ENCODE measurements at regions not wholly inside any gene's neighbourhood (a gene's known extent, or its start where the extent isn't known, plus 50 kb on each side); places are given as distances from the start of the nearest gene placed in this dataset.

- Histone ChIP-seq H3K4me3 (ENCODE audit: low read depth, low read length) (no peak overlapping the region), H3K4me1 (peaks cover 19% of the 10 kb centered on the region), H3K27me3 (no peaks in the 10 kb centered on the region), H3K36me3 (no peaks in the 10 kb centered on the region), H3K9me3 (no peaks in the 10 kb centered on the region)
- no peak for TF ChIP-seq CTCF (IDR thresholded peaks at IDR 0.05; ENCODE audit: low read depth, low read length)
- DNase-seq, result no peak
Measured at GRCh38 chr21:23801292-23801691, 1806.0 kb downstream of the MRPL39 start.

DNA sequence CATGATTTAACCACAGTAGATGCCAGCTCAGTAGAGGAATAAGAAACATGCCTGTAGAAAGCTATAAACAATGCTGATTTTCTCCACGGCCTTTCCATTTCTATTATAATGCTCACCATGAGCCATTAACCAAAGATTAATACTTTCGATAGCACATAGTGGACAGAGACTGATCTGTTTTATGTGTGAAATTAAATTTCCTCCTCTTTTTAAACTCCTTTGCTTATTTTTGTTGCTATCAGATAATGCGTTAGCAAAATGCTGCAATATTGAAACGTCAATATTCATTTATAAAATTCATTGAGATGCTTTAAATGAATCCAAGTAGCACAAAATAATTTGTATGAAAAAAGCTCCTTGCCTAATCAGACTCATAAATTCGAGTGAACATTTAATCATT is 1807.9 kb downstream of the MRPL39 start:
- TF ChIP-seq CTCF (IDR thresholded peaks at IDR 0.05; ENCODE audit: low read depth, low read length), result no peak
- no peak for DNase-seq
- no peaks in the 10 kb centered on the region for H3K36me3 ChIP-seq
- H3K4me3 ChIP-seq (ENCODE audit: low read depth, low read length), result peak overlapping the region; percentile 1; the same call in 1 of the 2 replicates
- peaks cover 19% of the 10 kb centered on the region for H3K4me1 ChIP-seq
- H3K9me3 ChIP-seq, result no peaks in the 10 kb centered on the region; the same call in 1 of the 2 replicates
- no peaks in the 10 kb centered on the region for H3K27me3 ChIP-seq

- H3K27me3 ChIP-seq, result no peaks in the 10 kb centered on the region
- H3K9me3 ChIP-seq, result no peaks in the 10 kb centered on the region; the same call in 1 of the 2 replicates
- DNase-seq, result no peak
- H3K4me3 ChIP-seq (ENCODE audit: low read depth, low read length), result no peak overlapping the region
- no peak for TF ChIP-seq CTCF (IDR thresholded peaks at IDR 0.05; ENCODE audit: low read depth, low read length)
- no peaks in the 10 kb centered on the region for H3K4me1 ChIP-seq
- no peaks in the 10 kb centered on the region for H3K36me3 ChIP-seq
Measured at GRCh38 chr21:23792300-23792699, 1815.0 kb downstream of the MRPL39 start.

DNA sequence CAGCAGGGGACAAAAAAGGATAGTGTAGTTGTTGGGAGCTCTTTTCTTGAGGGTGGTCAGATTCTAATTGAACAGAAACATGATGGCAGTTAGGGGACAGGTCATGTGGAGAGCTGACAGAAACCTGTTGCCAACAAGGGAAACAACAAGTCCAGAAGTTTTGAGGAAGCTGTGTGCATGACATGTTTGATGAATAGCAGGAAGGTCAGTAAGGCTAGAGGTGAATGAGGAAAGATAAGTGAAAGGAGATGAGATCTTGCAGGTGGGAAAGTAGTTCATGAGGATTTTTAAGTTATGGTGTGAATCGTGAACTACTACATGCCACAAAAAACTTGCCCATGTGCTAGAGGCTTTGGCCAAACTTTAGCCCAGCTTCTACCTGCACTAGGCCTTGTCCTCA is 1817.4 kb downstream of the MRPL39 start:
- Histone ChIP-seq H3K4me3 (ENCODE audit: low read depth, low read length) (no peak overlapping the region), H3K9me3 (no peaks in the 10 kb centered on the region), H3K27me3 (no peaks in the 10 kb centered on the region), H3K36me3 (no peaks in the 10 kb centered on the region), H3K4me1 (no peaks in the 10 kb centered on the region)
- DNase-seq, result no peak
- TF ChIP-seq CTCF (IDR thresholded peaks at IDR 0.05; ENCODE audit: low read depth, low read length), result no peak

DNA sequence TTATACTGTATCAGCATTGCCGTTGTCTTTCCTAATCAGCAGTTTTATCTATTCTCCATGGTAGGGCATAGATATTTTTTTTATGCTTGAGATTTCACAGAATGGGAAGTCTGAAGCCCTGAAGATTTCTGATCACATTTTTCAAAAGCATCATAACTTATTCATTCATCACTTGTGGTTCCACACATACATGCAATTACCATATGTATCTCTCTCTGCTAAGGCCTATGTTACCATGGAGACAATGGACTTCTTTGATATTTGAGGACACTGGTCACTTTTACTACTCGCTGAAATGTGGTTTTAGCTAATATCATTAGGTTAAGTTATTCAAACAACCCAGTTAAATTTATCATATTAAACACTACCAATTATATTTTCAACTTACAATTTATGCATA is 1827.0 kb downstream of the MRPL39 start:
- Histone ChIP-seq H3K36me3 (no peaks in the 10 kb centered on the region), H3K4me3 (ENCODE audit: low read depth, low read length) (no peak overlapping the region), H3K9me3 (no peaks in the 10 kb centered on the region), H3K4me1 (peaks cover 7% of the 10 kb centered on the region; the same call in 1 of the 2 replicates), H3K27me3 (no peaks in the 10 kb centered on the region)
- DNase-seq, result no peak
- no peak for TF ChIP-seq CTCF (IDR thresholded peaks at IDR 0.05; ENCODE audit: low read depth, low read length)

- no peak overlapping the region for H3K4me3 ChIP-seq (ENCODE audit: low read depth, low read length)
- no peak for TF ChIP-seq CTCF (IDR thresholded peaks at IDR 0.05; ENCODE audit: low read depth, low read length)
- DNase-seq, result no peak
- no peaks in the 10 kb centered on the region for H3K9me3 ChIP-seq
- no peaks in the 10 kb centered on the region for H3K36me3 ChIP-seq
- H3K4me1 ChIP-seq, result no peaks in the 10 kb centered on the region
- no peaks in the 10 kb centered on the region for H3K27me3 ChIP-seq
Measured at GRCh38 chr21:23743821-23744220, 1863.5 kb downstream of the MRPL39 start.
